K562 (cell line): ENCODE measurements at regions not wholly inside any gene's neighbourhood (a gene's known extent, or its start where the extent isn't known, plus 50 kb on each side); places are given as distances from the start of the nearest gene placed in this dataset.

ENCODE experiments used
- ATAC-seq: fragments of 200-7000 bp; cut with Tn5 transposase; 3 replicates; pipeline ENCODE4 v1.9.1; 2020; ENCODE audit warnings: moderate library complexity
- BruUV-seq: library from RNA; stranded (reverse); fragments of 400-500 nt; replicated peaks from 2 replicates; lab custom pipeline; 2021; lab: Mats Ljungman, UMichigan
- CTCF ChIA-PET: fragments of 300-600 bp; formaldehyde crosslinking; extraction: SDS; loops from one replicate; lab custom pipeline; 2021; ENCODE audit warnings: low intra/inter-chr PET ratio; lab: Yijun Ruan, JAX
- POLR2A ChIA-PET: fragments of 300-600, 350-650 bp; sonication (Branson Sonifier 250); formaldehyde crosslinking; extraction: SDS; loops from one replicate; lab custom pipeline; 2021; ENCODE audit warnings: antibody characterized with exemption, inconsistent platforms; lab: Yijun Ruan, JAX
- DNase-seq, 4 experiments: peaks; one replicate each; pipeline versions ENCODE4 v3.0.0 to v3.0.0-alpha.2; 2011 to 2018; ENCODE audit warnings: low spot score in 3 of 4, mixed read lengths in 3 of 4; ENCODE audit errors: extremely low read depth in 1 of 4
- FAIRE-seq: peaks from 2 replicates; lab custom pipeline; 2011; peaks lifted over from hg19 to GRCh38; lab: Jason Lieb, UNC
- H2AFZ ChIP-seq: 2 replicates; pipeline ENCODE4 v1.6.0; 2011; ENCODE audit warnings: low read depth, low read length, control low read depth, inconsistent platforms
- H3K27ac ChIP-seq: fragments of 200-600 bp; 3 replicates; pipeline ENCODE4 v1.8.0; 2011; ENCODE audit warnings: low read depth, mild to moderate bottlenecking, control low read depth, inconsistent platforms, low read length, moderate library complexity, mixed read lengths; ENCODE audit errors: extremely low read depth
- H3K27me3 ChIP-seq, 2 experiments: fragments of 300-600 bp in 1 of 2; 2 replicates in 1 of 2; 3 replicates in 1 of 2; pipeline versions ENCODE4 v1.6.0 to v1.8.0; 2011; ENCODE audit warnings: inconsistent platforms in 2 of 2, low read length in 2 of 2, mild to moderate bottlenecking in 1 of 2, mixed read lengths in 1 of 2, moderate library complexity in 1 of 2; ENCODE audit not compliant: control insufficient read depth in 2 of 2, insufficient read depth in 2 of 2
- H3K36me3 ChIP-seq: fragments of 300-600 bp; 3 replicates; pipeline ENCODE4 v1.8.0; 2011; ENCODE audit warnings: mild to moderate bottlenecking, low read length, inconsistent platforms; ENCODE audit not compliant: control insufficient read depth, insufficient read depth
- H3K4me1 ChIP-seq, 2 experiments: fragments of 200-600 bp in 1 of 2; replicated peaks in 1 of 2; 2 replicates in 1 of 2; 3 replicates in 1 of 2; pipeline versions ENCODE4 v1.5.1 to v1.8.0; 2011; ENCODE audit warnings: inconsistent platforms in 2 of 2, low read length in 2 of 2, mild to moderate bottlenecking in 1 of 2, mixed read lengths in 1 of 2, moderate library complexity in 1 of 2; ENCODE audit not compliant: control insufficient read depth in 2 of 2, insufficient read depth in 2 of 2
- H3K4me2 ChIP-seq: 2 replicates; pipeline ENCODE4 v1.6.1; 2011; ENCODE audit warnings: low read length, control low read depth, inconsistent platforms, mixed read lengths; ENCODE audit not compliant: insufficient read depth
- H3K4me3 ChIP-seq: fragments of 200-600 bp; sonication (generic), shearing (Covaris generic); 2 replicates; pipeline ENCODE4 v1.5.1; 2016; ENCODE audit warnings: control low read depth, inconsistent platforms
- H3K79me2 ChIP-seq: fragments of 200-600 bp; 3 replicates; pipeline ENCODE4 v1.8.0; 2011; ENCODE audit warnings: low read length, inconsistent platforms; ENCODE audit not compliant: control insufficient read depth, insufficient read depth
- H3K9ac ChIP-seq, 2 experiments: 2 replicates each; pipeline versions ENCODE4 v1.6.0 to v1.6.1; 2011; ENCODE audit warnings: low read depth in 2 of 2, low read length in 2 of 2, control low read depth in 1 of 2, inconsistent platforms in 1 of 2, mild to moderate bottlenecking in 1 of 2, mixed read lengths in 1 of 2; ENCODE audit not compliant: insufficient read depth in 1 of 2
- H3K9me1 ChIP-seq: one replicate; pipeline ENCODE4 v1.6.0; 2011; ENCODE audit warnings: inconsistent platforms, mild to moderate bottlenecking, low read length, moderate library complexity; ENCODE audit not compliant: control insufficient read depth, insufficient read depth
- H3K9me3 ChIP-seq: replicated peaks from 2 replicates; pipeline ENCODE4 v1.5.1; 2011; ENCODE audit warnings: low read depth, low read length, inconsistent platforms; ENCODE audit not compliant: control insufficient read depth, insufficient read depth
- H4K20me1 ChIP-seq: replicated peaks from 2 replicates; pipeline ENCODE4 v1.6.1; 2011; ENCODE audit warnings: low read length, inconsistent platforms, mixed read lengths; ENCODE audit not compliant: control insufficient read depth, insufficient read depth
- GATA2 ChIP-seq: sonication (generic); formaldehyde crosslinking; IDR thresholded peaks from 2 replicates; pipeline ENCODE4 v1.4.0; 2020; ENCODE audit warnings: mild to moderate bottlenecking, missing genetic modification reagents
- NFRKB ChIP-seq: fragments of 450-650 bp; IDR thresholded peaks from 2 replicates; pipeline ENCODE4 v1.6.1; 2016; ENCODE audit warnings: low read depth
- SIN3B ChIP-seq: fragments of 450-650 bp; IDR thresholded peaks from 2 replicates; pipeline ENCODE4 v1.6.1; 2017; ENCODE audit warnings: low read depth, mild to moderate bottlenecking, moderate library complexity
- ZBTB11 ChIP-seq, 3 experiments: fragments of 200-800 bp in 1 of 3; fragments of 250-450 bp in 1 of 3; fragments of 450-650 bp in 1 of 3; sonication (Bioruptor Pico) in 1 of 3; sonication (Bioruptor generic) in 1 of 3; formaldehyde crosslinking in 1 of 3; IDR thresholded peaks; 2 replicates each; pipeline versions ENCODE4 v1.6.1 to v1.8.0; 2016 to 2022; ENCODE audit warnings: mild to moderate bottlenecking in 2 of 3, missing genetic modification characterization in 2 of 3, missing compliant biosample characterization in 1 of 3, moderate library complexity in 1 of 3
- ZNF584 ChIP-seq: fragments of 200-800 bp; sonication (Bioruptor generic); IDR thresholded peaks from 2 replicates; pipeline ENCODE4 v1.6.1; 2016; ENCODE audit warnings: low read depth, mild to moderate bottlenecking, missing genetic modification characterization, missing compliant biosample characterization
- ZNF766 ChIP-seq: fragments of 200-800 bp; sonication (Bioruptor generic); conservative IDR thresholded peaks from 2 replicates; pipeline ENCODE4 v1.6.1; 2016; ENCODE audit warnings: missing genetic modification characterization, missing compliant biosample characterization
- ZNF830 ChIP-seq: fragments of 250-450 bp; sonication (Bioruptor Pico); IDR thresholded peaks from 2 replicates; pipeline ENCODE4 v1.5.0; 2021; ENCODE audit warnings: mild to moderate bottlenecking
- WGBS: fragments of 100-300 bp; shearing (Covaris generic); methylation state at CpG from one replicate; pipeline ENCODE4 v1.1.6; 2016; ENCODE audit warnings: low coverage, mixed read lengths; ENCODE audit not compliant: insufficient coverage; ENCODE audit errors: missing lambda C conversion rate; 5-methylcytosine and 5-hydroxymethylcytosine counted together
- in situ Hi-C: fragments of 300-500 bp; cut with MboI; formaldehyde crosslinking; loops from 4 replicates; pipeline ENCODE4 v1.15.0; 2018; ENCODE audit warnings: inconsistent platforms, mixed read lengths
- intact Hi-C: fragments of 100-400 bp; cut with micrococcal nuclease; formaldehyde crosslinking; loops from 2 replicates; pipeline ENCODE4 v1.14.2; 2022
- TF ChIP-seq, protein P1 (sequence below): sonication (generic); formaldehyde crosslinking; IDR thresholded peaks from 2 replicates; pipeline ENCODE4 v1.8.1; 2023; ENCODE audit warnings: missing genetic modification reagents, mild to moderate bottlenecking, borderline replicate concordance

DNA sequence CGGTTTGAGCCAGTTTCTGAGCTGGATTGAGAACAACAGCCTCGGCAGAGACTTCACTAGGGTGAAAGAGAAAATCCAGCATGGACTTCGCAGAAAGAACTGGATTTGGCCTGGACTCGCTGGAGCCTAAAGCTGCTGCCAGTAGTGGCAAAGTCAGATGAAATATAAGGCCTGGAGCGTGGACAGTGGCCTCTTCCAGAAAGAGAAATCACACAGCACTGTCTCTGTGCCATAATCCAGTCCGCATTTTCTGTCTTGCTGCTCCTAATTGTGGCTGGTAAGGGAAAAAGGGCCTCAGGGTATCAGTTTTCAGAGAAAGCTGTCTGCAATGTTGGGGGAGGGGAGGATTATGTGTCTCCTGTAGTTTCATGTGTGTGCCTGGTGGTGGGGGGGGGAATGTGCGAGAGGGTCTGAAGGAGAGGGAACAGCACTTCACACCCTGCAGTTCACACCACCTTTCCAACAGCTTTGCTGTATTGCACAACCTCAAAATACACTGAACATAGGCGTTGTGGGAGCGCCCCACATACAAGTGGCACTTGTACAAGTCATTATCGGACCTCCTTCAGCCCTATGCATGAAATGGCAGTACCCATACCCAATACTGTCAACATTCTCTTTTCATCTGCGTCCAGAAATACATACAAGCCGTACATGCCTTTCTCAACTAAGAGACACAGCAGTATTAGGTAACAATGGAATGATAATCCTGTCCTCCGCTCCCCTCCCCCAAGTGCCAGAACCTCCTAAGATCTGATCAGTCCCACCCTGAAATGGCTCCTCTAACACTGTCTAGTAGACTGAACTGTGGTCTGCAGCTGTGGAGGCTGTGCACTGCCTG is 107.5 kb upstream of the ATF7IP start (continued):
- TF ChIP-seq, protein P1, sequence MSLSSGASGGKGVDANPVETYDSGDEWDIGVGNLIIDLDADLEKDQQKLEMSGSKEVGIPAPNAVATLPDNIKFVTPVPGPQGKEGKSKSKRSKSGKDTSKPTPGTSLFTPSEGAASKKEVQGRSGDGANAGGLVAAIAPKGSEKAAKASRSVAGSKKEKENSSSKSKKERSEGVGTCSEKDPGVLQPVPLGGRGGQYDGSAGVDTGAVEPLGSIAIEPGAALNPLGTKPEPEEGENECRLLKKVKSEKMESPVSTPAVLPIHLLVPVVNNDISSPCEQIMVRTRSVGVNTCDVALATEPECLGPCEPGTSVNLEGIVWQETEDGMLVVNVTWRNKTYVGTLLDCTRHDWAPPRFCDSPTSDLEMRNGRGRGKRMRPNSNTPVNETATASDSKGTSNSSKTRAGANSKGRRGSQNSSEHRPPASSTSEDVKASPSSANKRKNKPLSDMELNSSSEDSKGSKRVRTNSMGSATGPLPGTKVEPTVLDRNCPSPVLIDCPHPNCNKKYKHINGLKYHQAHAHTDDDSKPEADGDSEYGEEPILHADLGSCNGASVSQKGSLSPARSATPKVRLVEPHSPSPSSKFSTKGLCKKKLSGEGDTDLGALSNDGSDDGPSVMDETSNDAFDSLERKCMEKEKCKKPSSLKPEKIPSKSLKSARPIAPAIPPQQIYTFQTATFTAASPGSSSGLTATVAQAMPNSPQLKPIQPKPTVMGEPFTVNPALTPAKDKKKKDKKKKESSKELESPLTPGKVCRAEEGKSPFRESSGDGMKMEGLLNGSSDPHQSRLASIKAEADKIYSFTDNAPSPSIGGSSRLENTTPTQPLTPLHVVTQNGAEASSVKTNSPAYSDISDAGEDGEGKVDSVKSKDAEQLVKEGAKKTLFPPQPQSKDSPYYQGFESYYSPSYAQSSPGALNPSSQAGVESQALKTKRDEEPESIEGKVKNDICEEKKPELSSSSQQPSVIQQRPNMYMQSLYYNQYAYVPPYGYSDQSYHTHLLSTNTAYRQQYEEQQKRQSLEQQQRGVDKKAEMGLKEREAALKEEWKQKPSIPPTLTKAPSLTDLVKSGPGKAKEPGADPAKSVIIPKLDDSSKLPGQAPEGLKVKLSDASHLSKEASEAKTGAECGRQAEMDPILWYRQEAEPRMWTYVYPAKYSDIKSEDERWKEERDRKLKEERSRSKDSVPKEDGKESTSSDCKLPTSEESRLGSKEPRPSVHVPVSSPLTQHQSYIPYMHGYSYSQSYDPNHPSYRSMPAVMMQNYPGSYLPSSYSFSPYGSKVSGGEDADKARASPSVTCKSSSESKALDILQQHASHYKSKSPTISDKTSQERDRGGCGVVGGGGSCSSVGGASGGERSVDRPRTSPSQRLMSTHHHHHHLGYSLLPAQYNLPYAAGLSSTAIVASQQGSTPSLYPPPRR (CRISPR knock-in tag): no peak
- no peak for TF ChIP-seq SIN3B

DNA sequence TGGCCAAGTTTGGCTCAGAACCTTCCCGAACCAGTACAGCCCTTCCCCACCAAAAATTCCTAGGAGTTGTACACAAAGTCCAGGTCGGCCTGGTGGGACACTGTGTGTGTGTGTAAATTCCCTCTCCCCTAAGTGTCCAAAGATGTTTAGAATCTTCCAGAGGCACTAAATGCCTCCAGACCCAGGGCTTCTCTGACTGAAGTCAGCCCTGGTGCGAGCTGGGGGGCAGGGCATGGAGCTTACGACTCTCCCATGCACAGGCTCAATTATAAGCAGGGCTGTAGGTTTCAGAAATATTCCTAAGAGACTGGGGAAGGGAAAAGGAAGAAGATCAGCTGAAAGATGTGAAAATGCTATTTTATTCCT is 106.9 kb upstream of the ATF7IP start:
- peak overlapping the region; percentile 86 for H2AFZ ChIP-seq
- DNase-seq (no peak), ATAC-seq (peak; percentile 1; the same call in 1 of the 3 replicates), FAIRE-seq (no peak)
- no peaks in the 10 kb centered on the region for H3K36me3 ChIP-seq
- intact Hi-C loops (loop anchor here (1.0 to 5.0 kb wide), 3 partner anchors 26 to 136 kb away; no protein-coding TSS in a partner anchor), in situ Hi-C loops (loop anchor here (10.0 kb wide), 1 partner anchor 106 kb away; the partner anchor contains the start of gene ATF7IP)
- H3K79me2 ChIP-seq: no peaks in the 10 kb centered on the region
- no peaks in the 10 kb centered on the region for H3K27me3 ChIP-seq
- POLR2A ChIA-PET: interaction anchor here (0.6 to 2.1 kb wide), 3 partner anchors 9 to 135 kb away, joined by 3 to 16 read pairs (median 8); no protein-coding TSS in a partner anchor
- H3K4me3 ChIP-seq: no peak overlapping the region
- peak overlapping the region; percentile 59 to 80; a peak in 3 of 4 replicates for H3K9ac ChIP-seq
- CTCF ChIA-PET: interaction anchor here (1.0 kb wide), 1 partner anchor 136 kb away, joined by 3 read pairs; no protein-coding TSS in a partner anchor
- peaks cover 19 to 37% of the 10 kb centered on the region in 2 experiments for H3K4me1 ChIP-seq
- peak overlapping the region; percentile 98 for H3K27ac ChIP-seq
- H3K4me2 ChIP-seq: peak overlapping the region; percentile 81
- peaks cover 23% of the 10 kb centered on the region for H3K9me3 ChIP-seq
- TF ChIP-seq ZBTB11 (CRISPR knock-in tag; IDR thresholded peaks at IDR 0.05) (0 out of 6 replicates have a peak, but pooled peaks of 1 of the 3 experiments have one; percentile 48), ZNF830 (CRISPR knock-in tag) (no peak), ZNF766 (CRISPR knock-in tag) (0 out of 2 replicates have a peak, but pooled peaks have one; percentile 8), NFRKB (0 out of 2 replicates have a peak, but pooled peaks have one; percentile 90), ZNF584 (CRISPR knock-in tag) (0 out of 2 replicates have a peak, but pooled peaks have one; percentile 26), GATA2 (0 out of 2 replicates have a peak, but pooled peaks have one; percentile 20)
- no peaks in the 10 kb centered on the region for H3K9me1 ChIP-seq
- BruUV-seq: no TSS peak
- 16% methylated on average over 3 of the region's 4 CpGs for WGBS
- H4K20me1 ChIP-seq: no peaks in the 10 kb centered on the region
